WTC11 (cell line): ENCODE measurements at regions not wholly inside any gene's neighbourhood (a gene's known extent, or its start where the extent isn't known, plus 50 kb on each side); places are given as distances from the start of the nearest gene placed in this dataset.

ENCODE experiments used
- ATAC-seq: fragments of 200-7000 bp; cut with Tn5 transposase; 2 replicates; pipeline ENCODE4 v1.10.0; 2021; ENCODE audit warnings: mild to moderate bottlenecking, moderate library complexity
- CTCF ChIA-PET: fragments of 300-600 bp; sonication (Branson Sonifier 250); formaldehyde crosslinking; loops from one replicate; lab custom pipeline; 2021; ENCODE audit warnings: antibody characterized with exemption; lab: Charles Lee
- POLR2A ChIA-PET: fragments of 350-600 bp; sonication (Branson Sonifier 250); formaldehyde crosslinking; loops from one replicate; lab custom pipeline; 2021; ENCODE audit warnings: antibody characterized with exemption; lab: Charles Lee
- DNase-seq: peaks from one replicate; pipeline ENCODE4 v3.0.0; 2021; ENCODE audit warnings: low spot score
- H3K27ac Mint-ChIP-seq: 2 replicates; pipeline ENCODE4 v1.8.0; 2021; ENCODE audit warnings: mixed read lengths
- H3K27me3 Mint-ChIP-seq: 2 replicates; pipeline ENCODE4 v1.8.0; 2021; ENCODE audit warnings: low read depth, mild to moderate bottlenecking, moderate library complexity, mixed read lengths
- H3K36me3 Mint-ChIP-seq: 2 replicates; pipeline ENCODE4 v1.8.0; 2021; ENCODE audit warnings: mixed read lengths
- H3K4me1 Mint-ChIP-seq: 2 replicates; pipeline ENCODE4 v1.8.0; 2022; ENCODE audit warnings: mixed read lengths
- H3K4me3 Mint-ChIP-seq: 2 replicates; pipeline ENCODE4 v1.8.0; 2021; ENCODE audit warnings: mild to moderate bottlenecking, moderate library complexity, mixed read lengths
- H3K9me3 Mint-ChIP-seq: 2 replicates; pipeline ENCODE4 v1.8.0; 2021; ENCODE audit warnings: mixed read lengths
- GTF2I ChIP-seq: fragments of 250-450 bp; sonication (Bioruptor Pico); conservative IDR thresholded peaks from 2 replicates; pipeline ENCODE4 v1.4.0; 2021; ENCODE audit warnings: mild to moderate bottlenecking
- HMGA2 ChIP-seq: fragments of 250-450 bp; sonication (Bioruptor Pico); IDR thresholded peaks from 2 replicates; pipeline ENCODE4 v1.4.0; 2021; ENCODE audit warnings: mild to moderate bottlenecking, moderate library complexity
- IRF2 ChIP-seq: sonication (generic); formaldehyde crosslinking; IDR thresholded peaks from 2 replicates; pipeline ENCODE4 v1.8.0; 2022; ENCODE audit warnings: low read depth, missing genetic modification reagents, borderline replicate concordance
- MLX ChIP-seq: sonication (generic); formaldehyde crosslinking; IDR thresholded peaks from 2 replicates; pipeline ENCODE4 v1.8.1; 2023; ENCODE audit warnings: mild to moderate bottlenecking, missing genetic modification reagents, moderate library complexity
- PREB ChIP-seq: sonication (generic); formaldehyde crosslinking; IDR thresholded peaks from 2 replicates; pipeline ENCODE4 v1.8.1; 2022; ENCODE audit warnings: mild to moderate bottlenecking, missing genetic modification reagents, moderate library complexity, borderline replicate concordance
- SMAD3 ChIP-seq: sonication (generic); formaldehyde crosslinking; IDR thresholded peaks from 2 replicates; pipeline ENCODE4 v1.8.0; 2022; ENCODE audit warnings: missing genetic modification reagents, mild to moderate bottlenecking, borderline replicate concordance
- ZNF138 ChIP-seq: sonication (generic); formaldehyde crosslinking; conservative IDR thresholded peaks from 2 replicates; pipeline ENCODE4 v1.8.1; 2022; ENCODE audit warnings: mild to moderate bottlenecking, moderate library complexity, missing genetic modification reagents
- ZNF263 ChIP-seq: sonication (generic); formaldehyde crosslinking; IDR thresholded peaks from 2 replicates; pipeline ENCODE4 v1.8.1; 2022; ENCODE audit warnings: low read depth, mild to moderate bottlenecking, moderate library complexity, missing genetic modification reagents
- ZNF671 ChIP-seq: fragments of 250-450 bp; sonication (Bioruptor Pico); IDR thresholded peaks from 2 replicates; pipeline ENCODE4 v1.8.0; 2021; ENCODE audit warnings: mild to moderate bottlenecking
- TF ChIP-seq, protein P1 (sequence below): sonication (generic); formaldehyde crosslinking; IDR thresholded peaks from 2 replicates; pipeline ENCODE4 v1.8.1; 2022; ENCODE audit warnings: low read depth, missing genetic modification reagents, borderline replicate concordance
- TF ChIP-seq, protein P2 (sequence below): sonication (generic); formaldehyde crosslinking; conservative IDR thresholded peaks from 2 replicates; pipeline ENCODE4 v1.8.1; 2023; ENCODE audit warnings: mild to moderate bottlenecking, low read depth, missing genetic modification reagents, moderate library complexity
- TF ChIP-seq, protein P3 (sequence below): sonication (generic); formaldehyde crosslinking; IDR thresholded peaks from 2 replicates; pipeline ENCODE4 v1.8.0; 2023; ENCODE audit warnings: missing genetic modification reagents, mild to moderate bottlenecking, borderline replicate concordance
- TF ChIP-seq, protein P4 (sequence below): sonication (generic); formaldehyde crosslinking; IDR thresholded peaks from 2 replicates; pipeline ENCODE4 v1.8.0; 2022; ENCODE audit warnings: mild to moderate bottlenecking, missing genetic modification reagents
- TF ChIP-seq, protein P5 (sequence below): fragments of 250-450 bp; sonication (Bioruptor Pico); IDR thresholded peaks from 2 replicates; pipeline ENCODE4 v1.9.0; 2021; ENCODE audit warnings: mild to moderate bottlenecking, borderline replicate concordance

GRCh38 chr2:145016711-145017110 is 496.8 kb upstream of the ZEB2 start:
- POLR2A ChIA-PET: no interaction called here
- TF ChIP-seq ZNF263 (CRISPR knock-in tag) (no peak), GTF2I (no peak), MLX (CRISPR knock-in tag) (no peak), HMGA2 (CRISPR knock-in tag) (no peak), ZNF138 (CRISPR knock-in tag) (no peak), SMAD3 (CRISPR knock-in tag) (no peak), PREB (CRISPR knock-in tag) (no peak), ZNF671 (CRISPR knock-in tag) (no peak), IRF2 (CRISPR knock-in tag) (no peak)
- TF ChIP-seq, protein P1, sequence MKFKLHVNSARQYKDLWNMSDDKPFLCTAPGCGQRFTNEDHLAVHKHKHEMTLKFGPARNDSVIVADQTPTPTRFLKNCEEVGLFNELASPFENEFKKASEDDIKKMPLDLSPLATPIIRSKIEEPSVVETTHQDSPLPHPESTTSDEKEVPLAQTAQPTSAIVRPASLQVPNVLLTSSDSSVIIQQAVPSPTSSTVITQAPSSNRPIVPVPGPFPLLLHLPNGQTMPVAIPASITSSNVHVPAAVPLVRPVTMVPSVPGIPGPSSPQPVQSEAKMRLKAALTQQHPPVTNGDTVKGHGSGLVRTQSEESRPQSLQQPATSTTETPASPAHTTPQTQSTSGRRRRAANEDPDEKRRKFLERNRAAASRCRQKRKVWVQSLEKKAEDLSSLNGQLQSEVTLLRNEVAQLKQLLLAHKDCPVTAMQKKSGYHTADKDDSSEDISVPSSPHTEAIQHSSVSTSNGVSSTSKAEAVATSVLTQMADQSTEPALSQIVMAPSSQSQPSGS (CRISPR knock-in tag): no peak
- TF ChIP-seq, protein P2, sequence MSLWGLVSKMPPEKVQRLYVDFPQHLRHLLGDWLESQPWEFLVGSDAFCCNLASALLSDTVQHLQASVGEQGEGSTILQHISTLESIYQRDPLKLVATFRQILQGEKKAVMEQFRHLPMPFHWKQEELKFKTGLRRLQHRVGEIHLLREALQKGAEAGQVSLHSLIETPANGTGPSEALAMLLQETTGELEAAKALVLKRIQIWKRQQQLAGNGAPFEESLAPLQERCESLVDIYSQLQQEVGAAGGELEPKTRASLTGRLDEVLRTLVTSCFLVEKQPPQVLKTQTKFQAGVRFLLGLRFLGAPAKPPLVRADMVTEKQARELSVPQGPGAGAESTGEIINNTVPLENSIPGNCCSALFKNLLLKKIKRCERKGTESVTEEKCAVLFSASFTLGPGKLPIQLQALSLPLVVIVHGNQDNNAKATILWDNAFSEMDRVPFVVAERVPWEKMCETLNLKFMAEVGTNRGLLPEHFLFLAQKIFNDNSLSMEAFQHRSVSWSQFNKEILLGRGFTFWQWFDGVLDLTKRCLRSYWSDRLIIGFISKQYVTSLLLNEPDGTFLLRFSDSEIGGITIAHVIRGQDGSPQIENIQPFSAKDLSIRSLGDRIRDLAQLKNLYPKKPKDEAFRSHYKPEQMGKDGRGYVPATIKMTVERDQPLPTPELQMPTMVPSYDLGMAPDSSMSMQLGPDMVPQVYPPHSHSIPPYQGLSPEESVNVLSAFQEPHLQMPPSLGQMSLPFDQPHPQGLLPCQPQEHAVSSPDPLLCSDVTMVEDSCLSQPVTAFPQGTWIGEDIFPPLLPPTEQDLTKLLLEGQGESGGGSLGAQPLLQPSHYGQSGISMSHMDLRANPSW: no peak
- TF ChIP-seq, protein P3, sequence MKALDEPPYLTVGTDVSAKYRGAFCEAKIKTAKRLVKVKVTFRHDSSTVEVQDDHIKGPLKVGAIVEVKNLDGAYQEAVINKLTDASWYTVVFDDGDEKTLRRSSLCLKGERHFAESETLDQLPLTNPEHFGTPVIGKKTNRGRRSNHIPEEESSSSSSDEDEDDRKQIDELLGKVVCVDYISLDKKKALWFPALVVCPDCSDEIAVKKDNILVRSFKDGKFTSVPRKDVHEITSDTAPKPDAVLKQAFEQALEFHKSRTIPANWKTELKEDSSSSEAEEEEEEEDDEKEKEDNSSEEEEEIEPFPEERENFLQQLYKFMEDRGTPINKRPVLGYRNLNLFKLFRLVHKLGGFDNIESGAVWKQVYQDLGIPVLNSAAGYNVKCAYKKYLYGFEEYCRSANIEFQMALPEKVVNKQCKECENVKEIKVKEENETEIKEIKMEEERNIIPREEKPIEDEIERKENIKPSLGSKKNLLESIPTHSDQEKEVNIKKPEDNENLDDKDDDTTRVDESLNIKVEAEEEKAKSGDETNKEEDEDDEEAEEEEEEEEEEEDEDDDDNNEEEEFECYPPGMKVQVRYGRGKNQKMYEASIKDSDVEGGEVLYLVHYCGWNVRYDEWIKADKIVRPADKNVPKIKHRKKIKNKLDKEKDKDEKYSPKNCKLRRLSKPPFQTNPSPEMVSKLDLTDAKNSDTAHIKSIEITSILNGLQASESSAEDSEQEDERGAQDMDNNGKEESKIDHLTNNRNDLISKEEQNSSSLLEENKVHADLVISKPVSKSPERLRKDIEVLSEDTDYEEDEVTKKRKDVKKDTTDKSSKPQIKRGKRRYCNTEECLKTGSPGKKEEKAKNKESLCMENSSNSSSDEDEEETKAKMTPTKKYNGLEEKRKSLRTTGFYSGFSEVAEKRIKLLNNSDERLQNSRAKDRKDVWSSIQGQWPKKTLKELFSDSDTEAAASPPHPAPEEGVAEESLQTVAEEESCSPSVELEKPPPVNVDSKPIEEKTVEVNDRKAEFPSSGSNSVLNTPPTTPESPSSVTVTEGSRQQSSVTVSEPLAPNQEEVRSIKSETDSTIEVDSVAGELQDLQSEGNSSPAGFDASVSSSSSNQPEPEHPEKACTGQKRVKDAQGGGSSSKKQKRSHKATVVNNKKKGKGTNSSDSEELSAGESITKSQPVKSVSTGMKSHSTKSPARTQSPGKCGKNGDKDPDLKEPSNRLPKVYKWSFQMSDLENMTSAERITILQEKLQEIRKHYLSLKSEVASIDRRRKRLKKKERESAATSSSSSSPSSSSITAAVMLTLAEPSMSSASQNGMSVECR (CRISPR knock-in tag): no peak
- TF ChIP-seq, protein P4, sequence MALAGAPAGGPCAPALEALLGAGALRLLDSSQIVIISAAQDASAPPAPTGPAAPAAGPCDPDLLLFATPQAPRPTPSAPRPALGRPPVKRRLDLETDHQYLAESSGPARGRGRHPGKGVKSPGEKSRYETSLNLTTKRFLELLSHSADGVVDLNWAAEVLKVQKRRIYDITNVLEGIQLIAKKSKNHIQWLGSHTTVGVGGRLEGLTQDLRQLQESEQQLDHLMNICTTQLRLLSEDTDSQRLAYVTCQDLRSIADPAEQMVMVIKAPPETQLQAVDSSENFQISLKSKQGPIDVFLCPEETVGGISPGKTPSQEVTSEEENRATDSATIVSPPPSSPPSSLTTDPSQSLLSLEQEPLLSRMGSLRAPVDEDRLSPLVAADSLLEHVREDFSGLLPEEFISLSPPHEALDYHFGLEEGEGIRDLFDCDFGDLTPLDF (CRISPR knock-in tag): no peak
- TF ChIP-seq, protein P5, sequence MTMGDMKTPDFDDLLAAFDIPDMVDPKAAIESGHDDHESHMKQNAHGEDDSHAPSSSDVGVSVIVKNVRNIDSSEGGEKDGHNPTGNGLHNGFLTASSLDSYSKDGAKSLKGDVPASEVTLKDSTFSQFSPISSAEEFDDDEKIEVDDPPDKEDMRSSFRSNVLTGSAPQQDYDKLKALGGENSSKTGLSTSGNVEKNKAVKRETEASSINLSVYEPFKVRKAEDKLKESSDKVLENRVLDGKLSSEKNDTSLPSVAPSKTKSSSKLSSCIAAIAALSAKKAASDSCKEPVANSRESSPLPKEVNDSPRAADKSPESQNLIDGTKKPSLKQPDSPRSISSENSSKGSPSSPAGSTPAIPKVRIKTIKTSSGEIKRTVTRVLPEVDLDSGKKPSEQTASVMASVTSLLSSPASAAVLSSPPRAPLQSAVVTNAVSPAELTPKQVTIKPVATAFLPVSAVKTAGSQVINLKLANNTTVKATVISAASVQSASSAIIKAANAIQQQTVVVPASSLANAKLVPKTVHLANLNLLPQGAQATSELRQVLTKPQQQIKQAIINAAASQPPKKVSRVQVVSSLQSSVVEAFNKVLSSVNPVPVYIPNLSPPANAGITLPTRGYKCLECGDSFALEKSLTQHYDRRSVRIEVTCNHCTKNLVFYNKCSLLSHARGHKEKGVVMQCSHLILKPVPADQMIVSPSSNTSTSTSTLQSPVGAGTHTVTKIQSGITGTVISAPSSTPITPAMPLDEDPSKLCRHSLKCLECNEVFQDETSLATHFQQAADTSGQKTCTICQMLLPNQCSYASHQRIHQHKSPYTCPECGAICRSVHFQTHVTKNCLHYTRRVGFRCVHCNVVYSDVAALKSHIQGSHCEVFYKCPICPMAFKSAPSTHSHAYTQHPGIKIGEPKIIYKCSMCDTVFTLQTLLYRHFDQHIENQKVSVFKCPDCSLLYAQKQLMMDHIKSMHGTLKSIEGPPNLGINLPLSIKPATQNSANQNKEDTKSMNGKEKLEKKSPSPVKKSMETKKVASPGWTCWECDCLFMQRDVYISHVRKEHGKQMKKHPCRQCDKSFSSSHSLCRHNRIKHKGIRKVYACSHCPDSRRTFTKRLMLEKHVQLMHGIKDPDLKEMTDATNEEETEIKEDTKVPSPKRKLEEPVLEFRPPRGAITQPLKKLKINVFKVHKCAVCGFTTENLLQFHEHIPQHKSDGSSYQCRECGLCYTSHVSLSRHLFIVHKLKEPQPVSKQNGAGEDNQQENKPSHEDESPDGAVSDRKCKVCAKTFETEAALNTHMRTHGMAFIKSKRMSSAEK: no peak
- no peaks in the 10 kb centered on the region for H3K36me3 Mint-ChIP-seq
- H3K4me3 Mint-ChIP-seq: no peak overlapping the region
- H3K27me3 Mint-ChIP-seq: no peaks in the 10 kb centered on the region
- H3K4me1 Mint-ChIP-seq: peaks cover 15% of the 10 kb centered on the region
- ATAC-seq: no peak
- H3K27ac Mint-ChIP-seq: no peak overlapping the region
- DNase-seq: no peak
- no peaks in the 10 kb centered on the region for H3K9me3 Mint-ChIP-seq
- CTCF ChIA-PET: no interaction called here
